ENCODE measurements at regions not wholly inside any gene's neighbourhood (a gene's known extent, or its start where the extent isn't known, plus 50 kb on each side); places are given as distances from the start of the nearest gene placed in this dataset.

DNA sequence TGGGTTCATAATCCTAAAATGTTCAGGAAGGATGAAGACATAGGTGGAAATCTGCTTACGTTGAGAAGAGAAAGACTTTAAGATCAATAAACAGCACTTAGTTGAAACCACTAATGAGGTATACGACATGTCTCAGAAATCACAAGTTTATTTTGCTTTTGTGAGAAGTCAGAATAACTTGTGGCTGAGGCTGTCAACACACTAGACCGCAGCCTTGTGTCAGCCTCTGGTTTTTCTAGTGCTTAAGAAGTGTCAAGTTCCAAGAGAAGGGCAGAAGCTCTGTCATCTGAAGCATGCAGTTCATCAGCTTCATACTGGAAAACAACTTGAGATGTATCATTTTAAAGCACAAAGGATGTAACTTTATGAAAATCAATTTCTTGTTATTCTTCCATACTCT, 420.9 kb downstream of the METTL15 start:
- Mint-ChIP-seq H3K9me3 (peaks cover 5% of the 10 kb centered on the region), H3K4me3 (no peak overlapping the region), H3K36me3 (ENCODE audit: low read depth) (no peaks in the 10 kb centered on the region), H3K27me3 (no peaks in the 10 kb centered on the region), H3K27ac (no peak overlapping the region), H3K4me1 (ENCODE audit: low read depth) (no peaks in the 10 kb centered on the region)
- ChIA-PET POLR2A (no interaction called here), CTCF (interaction anchor here (1.6 kb wide), 1 partner anchor 12 kb away, joined by 4 read pairs; no protein-coding TSS in a partner anchor)
- H3K4me3 ChIP-seq (ENCODE audit: low read length): no peak overlapping the region
- intact Hi-C loops (cut with DNase I, micrococcal nuclease): no loop called here
- ATAC-seq (ENCODE audit: poor library complexity) (no peak), DNase-seq (no peak)
- no peak overlapping the region for H3K27ac ChIP-seq (ENCODE audit: low read depth in 1 of 2, low read length in 2 of 2)
- H3K27me3 ChIP-seq (ENCODE audit: control insufficient read depth in 1 of 2, insufficient read depth in 2 of 2, low read length in 2 of 2): no peaks in the 10 kb centered on the region
- TF ChIP-seq, protein P1, sequence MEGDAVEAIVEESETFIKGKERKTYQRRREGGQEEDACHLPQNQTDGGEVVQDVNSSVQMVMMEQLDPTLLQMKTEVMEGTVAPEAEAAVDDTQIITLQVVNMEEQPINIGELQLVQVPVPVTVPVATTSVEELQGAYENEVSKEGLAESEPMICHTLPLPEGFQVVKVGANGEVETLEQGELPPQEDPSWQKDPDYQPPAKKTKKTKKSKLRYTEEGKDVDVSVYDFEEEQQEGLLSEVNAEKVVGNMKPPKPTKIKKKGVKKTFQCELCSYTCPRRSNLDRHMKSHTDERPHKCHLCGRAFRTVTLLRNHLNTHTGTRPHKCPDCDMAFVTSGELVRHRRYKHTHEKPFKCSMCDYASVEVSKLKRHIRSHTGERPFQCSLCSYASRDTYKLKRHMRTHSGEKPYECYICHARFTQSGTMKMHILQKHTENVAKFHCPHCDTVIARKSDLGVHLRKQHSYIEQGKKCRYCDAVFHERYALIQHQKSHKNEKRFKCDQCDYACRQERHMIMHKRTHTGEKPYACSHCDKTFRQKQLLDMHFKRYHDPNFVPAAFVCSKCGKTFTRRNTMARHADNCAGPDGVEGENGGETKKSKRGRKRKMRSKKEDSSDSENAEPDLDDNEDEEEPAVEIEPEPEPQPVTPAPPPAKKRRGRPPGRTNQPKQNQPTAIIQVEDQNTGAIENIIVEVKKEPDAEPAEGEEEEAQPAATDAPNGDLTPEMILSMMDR (IDR thresholded peaks at IDR 0.05): no peak
- H3K4me1 ChIP-seq (ENCODE audit: insufficient read depth, low read length): no peaks in the 10 kb centered on the region
- H3K36me3 ChIP-seq (ENCODE audit: insufficient read depth, low read length): no peaks in the 10 kb centered on the region
- peaks cover 5 to 10% of the 10 kb centered on the region in 2 experiments for H3K9me3 ChIP-seq (ENCODE audit: control insufficient read depth in 1 of 2, insufficient read depth in 1 of 2, low read length in 2 of 2)

DNA sequence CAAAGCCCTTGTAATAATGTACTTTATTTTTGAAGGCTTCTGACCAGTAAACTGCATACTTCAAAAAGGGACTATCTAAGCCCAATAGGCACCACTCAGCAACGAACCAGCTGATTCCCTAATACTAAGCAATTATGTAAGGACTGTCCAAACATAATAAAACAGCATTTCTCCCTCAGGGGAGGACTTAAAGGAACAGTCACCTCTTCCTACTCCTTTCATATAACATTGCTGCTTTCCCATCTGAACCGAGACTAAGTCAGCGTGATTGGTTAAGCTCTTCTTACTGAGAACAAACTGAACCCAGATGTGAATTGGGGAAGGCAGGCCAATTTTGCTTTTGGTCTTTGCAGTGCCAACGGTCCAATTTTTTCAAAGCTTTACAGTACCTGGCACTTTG, 420.0 kb downstream of the METTL15 start:
- no peak for ATAC-seq (ENCODE audit: poor library complexity)
- no peaks in the 10 kb centered on the region for H3K36me3 ChIP-seq (ENCODE audit: insufficient read depth, low read length)
- peaks cover 5 to 10% of the 10 kb centered on the region in 2 experiments for H3K9me3 ChIP-seq (ENCODE audit: control insufficient read depth in 1 of 2, insufficient read depth in 1 of 2, low read length in 2 of 2)
- POLR2A ChIA-PET: no interaction called here
- H3K27me3 Mint-ChIP-seq: no peaks in the 10 kb centered on the region
- no peaks in the 10 kb centered on the region for H3K36me3 Mint-ChIP-seq (ENCODE audit: low read depth)
- no peak overlapping the region for H3K4me3 ChIP-seq (ENCODE audit: low read length)
- DNase-seq: no peak
- intact Hi-C loops (cut with DNase I, micrococcal nuclease): no loop called here
- CTCF ChIA-PET: no interaction called here
- no peaks in the 10 kb centered on the region for H3K4me1 Mint-ChIP-seq (ENCODE audit: low read depth)
- H3K27me3 ChIP-seq (ENCODE audit: control insufficient read depth in 1 of 2, insufficient read depth in 2 of 2, low read length in 2 of 2): no peaks in the 10 kb centered on the region
- TF ChIP-seq, protein P1 (IDR thresholded peaks at IDR 0.05): no peak
- no peak overlapping the region for H3K4me3 Mint-ChIP-seq
- no peaks in the 10 kb centered on the region for H3K4me1 ChIP-seq (ENCODE audit: insufficient read depth, low read length)
- H3K9me3 Mint-ChIP-seq: peaks cover 5% of the 10 kb centered on the region
- H3K27ac ChIP-seq (ENCODE audit: low read depth in 1 of 2, low read length in 2 of 2): no peak overlapping the region
- no peak overlapping the region for H3K27ac Mint-ChIP-seq

DNA sequence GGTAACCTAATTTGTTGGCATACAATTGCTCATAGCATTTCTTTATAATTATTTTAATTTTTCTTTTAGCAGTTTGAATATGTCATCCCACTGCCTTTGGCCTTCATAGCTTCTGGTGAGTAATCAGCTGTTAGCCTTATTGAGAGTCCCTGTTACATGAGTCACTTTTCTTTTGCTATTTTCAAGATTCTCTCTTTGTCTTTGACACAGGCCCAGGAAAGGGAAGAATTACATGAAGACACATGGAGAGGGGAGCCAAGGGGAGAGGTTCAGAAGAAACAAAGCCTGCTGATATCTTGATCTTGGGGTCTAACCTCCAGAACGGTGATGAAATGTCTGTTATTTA, 418.2 kb downstream of the METTL15 start:
- no peaks in the 10 kb centered on the region for H3K27me3 Mint-ChIP-seq
- no peaks in the 10 kb centered on the region for H3K4me1 ChIP-seq (ENCODE audit: insufficient read depth, low read length)
- H3K36me3 ChIP-seq (ENCODE audit: insufficient read depth, low read length): no peaks in the 10 kb centered on the region
- intact Hi-C loops (cut with DNase I, micrococcal nuclease): no loop called here
- no peak overlapping the region for H3K27ac Mint-ChIP-seq
- DNase-seq (no peak), ATAC-seq (ENCODE audit: poor library complexity) (no peak)
- H3K9me3 Mint-ChIP-seq: peaks cover 5% of the 10 kb centered on the region
- no peak overlapping the region for H3K4me3 Mint-ChIP-seq
- ChIA-PET POLR2A (no interaction called here), CTCF (no interaction called here)
- H3K27ac ChIP-seq (ENCODE audit: low read depth in 1 of 2, low read length in 2 of 2): no peak overlapping the region
- H3K9me3 ChIP-seq (ENCODE audit: control insufficient read depth in 1 of 2, insufficient read depth in 1 of 2, low read length in 2 of 2): peaks cover 5 to 10% of the 10 kb centered on the region in 2 experiments
- no peaks in the 10 kb centered on the region for H3K4me1 Mint-ChIP-seq (ENCODE audit: low read depth)
- H3K27me3 ChIP-seq (ENCODE audit: control insufficient read depth in 1 of 2, insufficient read depth in 2 of 2, low read length in 2 of 2): no peaks in the 10 kb centered on the region
- H3K4me3 ChIP-seq (ENCODE audit: low read length): no peak overlapping the region
- TF ChIP-seq, protein P1 (IDR thresholded peaks at IDR 0.05): no peak
- no peaks in the 10 kb centered on the region for H3K36me3 Mint-ChIP-seq (ENCODE audit: low read depth)

Measured in CD4-positive, alpha-beta T cell (primary cell).